ENCODE measurements at regions not wholly inside any gene's neighbourhood (a gene's known extent, or its start where the extent isn't known, plus 50 kb on each side); places are given as distances from the start of the nearest gene placed in this dataset.

GRCh38 chr20:24077145-24077544 is 88.6 kb upstream of the GGTLC1 start:
- H3K27me3 ChIP-seq (ENCODE audit: control insufficient read depth in 3 of 3, insufficient read depth in 3 of 3, low read depth in 1 of 3, low read length in 3 of 3): no peaks in the 10 kb centered on the region
- H3K4me2 ChIP-seq (ENCODE audit: insufficient read depth, low read length, poor library complexity, severe bottlenecking): no peak overlapping the region
- H3K9me3 ChIP-seq (replicated peaks in 1 of 2; ENCODE audit: control insufficient read depth in 2 of 2, insufficient read depth in 1 of 2, low read depth in 1 of 2, low read length in 2 of 2): no peaks in the 10 kb centered on the region
- no peaks in the 10 kb centered on the region for H3K79me1 ChIP-seq (ENCODE audit: low read depth, low read length)
- no peak overlapping the region for H2BK15ac ChIP-seq (ENCODE audit: low read length)
- no peak overlapping the region for H2AFZ ChIP-seq (ENCODE audit: low read length)
- H3K18ac ChIP-seq (ENCODE audit: low read length): no peak overlapping the region
- no peak overlapping the region for H3K14ac ChIP-seq (ENCODE audit: low read length)
- H3K4me3 ChIP-seq (ENCODE audit: low read length in 2 of 2): no peak overlapping the region
- no peak overlapping the region for H3K4ac ChIP-seq (ENCODE audit: low read length)
- no peak overlapping the region for H2BK5ac ChIP-seq (ENCODE audit: low read length)
- H2AK5ac ChIP-seq (ENCODE audit: low read depth, low read length): no peak overlapping the region
- H3K9ac ChIP-seq (ENCODE audit: low read depth, low read length, poor library complexity): no peak overlapping the region
- no peak overlapping the region for H3K23ac ChIP-seq (ENCODE audit: low read depth, low read length, poor library complexity)
- no peaks in the 10 kb centered on the region for H3K36me3 ChIP-seq (replicated peaks in 1 of 2; ENCODE audit: control insufficient read depth in 2 of 2, insufficient read depth in 2 of 2, low read length in 2 of 2)
- no peak overlapping the region for H2BK12ac ChIP-seq (ENCODE audit: low read length)
- no peak overlapping the region for H2BK120ac ChIP-seq (ENCODE audit: low read depth, low read length)
- DNase-seq (ENCODE audit: low spot score): no peak
- no peak overlapping the region for H4K91ac ChIP-seq (ENCODE audit: low read depth, low read length, poor library complexity)
- no peaks in the 10 kb centered on the region for H3K4me1 ChIP-seq (ENCODE audit: control insufficient read depth in 2 of 2, insufficient read depth in 1 of 2, low read depth in 1 of 2, low read length in 2 of 2)
- no peak overlapping the region for H3K27ac ChIP-seq (replicated peaks; ENCODE audit: low read length)
- no peak overlapping the region for H4K8ac ChIP-seq (ENCODE audit: low read depth, low read length)

GRCh38 chr20:24070679-24071078 is 82.1 kb upstream of the GGTLC1 start:
- Histone ChIP-seq H3K18ac (ENCODE audit: low read length) (no peak overlapping the region), H3K4me2 (ENCODE audit: insufficient read depth, low read length, poor library complexity, severe bottlenecking) (no peak overlapping the region), H2BK12ac (ENCODE audit: low read length) (no peak overlapping the region), H4K8ac (ENCODE audit: low read depth, low read length) (no peak overlapping the region), H3K79me1 (ENCODE audit: low read depth, low read length) (no peaks in the 10 kb centered on the region), H2BK5ac (ENCODE audit: low read length) (no peak overlapping the region), H4K91ac (ENCODE audit: low read depth, low read length, poor library complexity) (no peak overlapping the region), H3K14ac (ENCODE audit: low read length) (no peak overlapping the region), H3K4me1 (ENCODE audit: control insufficient read depth in 2 of 2, insufficient read depth in 1 of 2, low read depth in 1 of 2, low read length in 2 of 2) (no peaks in the 10 kb centered on the region), H3K9ac (ENCODE audit: low read depth, low read length, poor library complexity) (no peak overlapping the region), H3K9me3 (replicated peaks in 1 of 2; ENCODE audit: control insufficient read depth in 2 of 2, insufficient read depth in 1 of 2, low read depth in 1 of 2, low read length in 2 of 2) (no peaks in the 10 kb centered on the region), H3K27me3 (ENCODE audit: control insufficient read depth in 3 of 3, insufficient read depth in 3 of 3, low read depth in 1 of 3, low read length in 3 of 3) (no peaks in the 10 kb centered on the region), H2BK15ac (ENCODE audit: low read length) (no peak overlapping the region), H2BK120ac (ENCODE audit: low read depth, low read length) (no peak overlapping the region), H2AFZ (ENCODE audit: low read length) (no peak overlapping the region), H3K36me3 (replicated peaks in 1 of 2; ENCODE audit: control insufficient read depth in 2 of 2, insufficient read depth in 2 of 2, low read length in 2 of 2) (no peaks in the 10 kb centered on the region), H3K4me3 (ENCODE audit: low read length in 2 of 2) (no peak overlapping the region), H3K4ac (ENCODE audit: low read length) (no peak overlapping the region), H3K27ac (replicated peaks; ENCODE audit: low read length) (no peak overlapping the region), H3K23ac (ENCODE audit: low read depth, low read length, poor library complexity) (no peak overlapping the region), H2AK5ac (ENCODE audit: low read depth, low read length) (no peak overlapping the region)
- no CpG with 5 or more reads among the region's 2 CpGs for WGBS, 2 donors (ENCODE audit: extremely low coverage in 2 of 2, insufficient read length in 2 of 2, insufficient replicate concordance in 1 of 2)
- no peak for DNase-seq (ENCODE audit: low spot score)

- Histone ChIP-seq H2AK5ac (ENCODE audit: low read depth, low read length) (no peak overlapping the region), H2BK5ac (ENCODE audit: low read length) (no peak overlapping the region), H3K36me3 (replicated peaks in 1 of 2; ENCODE audit: control insufficient read depth in 2 of 2, insufficient read depth in 2 of 2, low read length in 2 of 2) (no peaks in the 10 kb centered on the region), H2BK120ac (ENCODE audit: low read depth, low read length) (no peak overlapping the region), H2AFZ (ENCODE audit: low read length) (no peak overlapping the region), H3K4me1 (ENCODE audit: control insufficient read depth in 2 of 2, insufficient read depth in 1 of 2, low read depth in 1 of 2, low read length in 2 of 2) (no peaks in the 10 kb centered on the region), H3K27me3 (ENCODE audit: control insufficient read depth in 3 of 3, insufficient read depth in 3 of 3, low read depth in 1 of 3, low read length in 3 of 3) (no peaks in the 10 kb centered on the region), H3K9me3 (replicated peaks in 1 of 2; ENCODE audit: control insufficient read depth in 2 of 2, insufficient read depth in 1 of 2, low read depth in 1 of 2, low read length in 2 of 2) (no peaks in the 10 kb centered on the region), H3K79me1 (ENCODE audit: low read depth, low read length) (no peaks in the 10 kb centered on the region), H2BK15ac (ENCODE audit: low read length) (no peak overlapping the region), H3K4me2 (ENCODE audit: insufficient read depth, low read length, poor library complexity, severe bottlenecking) (no peak overlapping the region), H3K14ac (ENCODE audit: low read length) (no peak overlapping the region), H4K91ac (ENCODE audit: low read depth, low read length, poor library complexity) (no peak overlapping the region), H3K4ac (ENCODE audit: low read length) (no peak overlapping the region), H2BK12ac (ENCODE audit: low read length) (no peak overlapping the region), H3K18ac (ENCODE audit: low read length) (no peak overlapping the region), H3K4me3 (ENCODE audit: low read length in 2 of 2) (no peak overlapping the region), H3K9ac (ENCODE audit: low read depth, low read length, poor library complexity) (no peak overlapping the region), H3K27ac (replicated peaks; ENCODE audit: low read length) (no peak overlapping the region), H3K23ac (ENCODE audit: low read depth, low read length, poor library complexity) (no peak overlapping the region), H4K8ac (ENCODE audit: low read depth, low read length) (no peak overlapping the region)
- no CpG with 5 or more reads among the region's 6 CpGs for WGBS, 2 donors (ENCODE audit: extremely low coverage in 2 of 2, insufficient read length in 2 of 2, insufficient replicate concordance in 1 of 2)
- DNase-seq (ENCODE audit: low spot score): no peak
These were observed 77.6 kb upstream of the GGTLC1 start for GRCh38 chr20:24066076-24066700.

- DNase-seq (ENCODE audit: low spot score): no peak
- Histone ChIP-seq H3K23ac (ENCODE audit: low read depth, low read length, poor library complexity) (no peak overlapping the region), H3K18ac (ENCODE audit: low read length) (no peak overlapping the region), H3K14ac (ENCODE audit: low read length) (no peak overlapping the region), H2BK12ac (ENCODE audit: low read length) (no peak overlapping the region), H4K8ac (ENCODE audit: low read depth, low read length) (no peak overlapping the region), H2BK15ac (ENCODE audit: low read length) (no peak overlapping the region), H3K36me3 (replicated peaks in 1 of 2; ENCODE audit: control insufficient read depth in 2 of 2, insufficient read depth in 2 of 2, low read length in 2 of 2) (no peaks in the 10 kb centered on the region), H2BK120ac (ENCODE audit: low read depth, low read length) (no peak overlapping the region), H3K4ac (ENCODE audit: low read length) (no peak overlapping the region), H3K4me1 (ENCODE audit: control insufficient read depth in 2 of 2, insufficient read depth in 1 of 2, low read depth in 1 of 2, low read length in 2 of 2) (no peaks in the 10 kb centered on the region), H4K91ac (ENCODE audit: low read depth, low read length, poor library complexity) (no peak overlapping the region), H3K9me3 (replicated peaks in 1 of 2; ENCODE audit: control insufficient read depth in 2 of 2, insufficient read depth in 1 of 2, low read depth in 1 of 2, low read length in 2 of 2) (no peaks in the 10 kb centered on the region), H2AK5ac (ENCODE audit: low read depth, low read length) (no peak overlapping the region), H3K9ac (ENCODE audit: low read depth, low read length, poor library complexity) (no peak overlapping the region), H3K4me2 (ENCODE audit: insufficient read depth, low read length, poor library complexity, severe bottlenecking) (no peak overlapping the region), H2BK5ac (ENCODE audit: low read length) (no peak overlapping the region), H3K27me3 (ENCODE audit: control insufficient read depth in 3 of 3, insufficient read depth in 3 of 3, low read depth in 1 of 3, low read length in 3 of 3) (no peaks in the 10 kb centered on the region), H3K4me3 (ENCODE audit: low read length in 2 of 2) (no peak overlapping the region), H3K79me1 (ENCODE audit: low read depth, low read length) (no peaks in the 10 kb centered on the region), H2AFZ (ENCODE audit: low read length) (no peak overlapping the region), H3K27ac (replicated peaks; ENCODE audit: low read length) (no peak overlapping the region)
These were observed 76.3 kb upstream of the GGTLC1 start for GRCh38 chr20:24064915-24065314.

Measured in neuronal stem cell (in vitro differentiated cells).